GM18858 (cell line): ENCODE measurements at regions not wholly inside any gene's neighbourhood (a gene's known extent, or its start where the extent isn't known, plus 50 kb on each side); places are given as distances from the start of the nearest gene placed in this dataset.
"Not testable (repeated sequence)": the region's sequence is repeated elsewhere in the genome, so short reads cannot be mapped to it uniquely, and the experiment has no call there.

Experiments used
- ATAC-seq: cut with Tn5 transposase; IDR thresholded peaks from one replicate; pipeline ENCODE4 v1.9.1; 2021; ENCODE audit not compliant: unreplicated experiment

DNA sequence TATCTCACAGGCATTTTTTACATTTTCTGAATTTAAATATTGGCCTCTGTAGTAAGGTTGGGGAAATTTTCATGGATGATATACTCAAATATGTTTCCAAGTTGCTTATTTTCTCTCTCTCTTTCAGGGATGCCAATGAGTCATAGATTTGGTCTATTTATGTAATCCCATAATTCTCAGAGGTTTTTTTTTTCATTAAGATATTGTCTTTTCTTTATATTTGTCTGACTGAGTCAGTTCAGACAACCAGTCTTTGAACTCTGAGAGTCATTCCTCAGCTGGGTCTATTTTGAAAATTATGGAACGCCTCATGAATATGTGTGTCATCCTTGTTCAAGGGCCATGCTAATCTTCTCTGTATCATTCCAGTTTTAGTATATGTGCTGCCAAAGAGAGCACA is 223.2 kb downstream of the PCSK1 start:
- ATAC-seq = no peak

DNA sequence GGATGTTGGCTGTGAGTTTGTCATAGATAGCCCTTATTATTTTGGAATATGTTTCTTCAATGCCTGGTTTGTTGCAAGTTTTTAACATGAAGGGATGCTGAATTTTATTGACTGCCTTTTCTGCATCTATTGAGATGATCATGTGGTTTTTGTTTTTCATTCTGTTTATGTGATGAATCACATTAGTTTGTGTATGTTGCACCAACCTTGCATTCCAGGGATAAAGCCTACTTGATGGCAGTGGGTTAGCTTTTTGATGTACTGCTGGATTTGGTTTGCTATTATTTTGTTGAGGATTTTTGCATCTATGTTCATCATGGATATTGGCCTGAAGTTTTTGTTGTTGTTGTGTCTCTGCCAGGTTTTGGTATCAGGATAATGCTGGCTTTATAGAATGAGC is 225.6 kb downstream of the PCSK1 start:
- no peak for ATAC-seq

DNA sequence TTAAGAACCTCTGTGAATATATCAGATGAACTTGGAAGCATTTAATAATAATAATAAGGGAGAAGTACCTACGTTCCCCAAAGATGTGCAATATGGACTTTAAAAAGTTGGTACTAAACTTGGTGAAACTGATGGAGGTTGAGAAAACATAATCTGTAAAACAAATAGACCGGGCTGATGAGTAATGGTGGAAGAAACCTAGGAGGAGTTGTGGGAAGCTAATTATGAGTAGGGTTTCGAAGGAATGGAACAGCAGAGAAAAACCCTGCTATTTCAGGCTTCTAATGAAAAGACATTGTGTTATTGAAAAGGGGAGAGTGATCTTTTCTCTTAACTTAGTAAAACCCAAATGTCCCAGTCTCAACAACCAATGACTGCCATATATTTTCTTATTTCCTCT is 229.3 kb downstream of the PCSK1 start:
- ATAC-seq = no peak

DNA sequence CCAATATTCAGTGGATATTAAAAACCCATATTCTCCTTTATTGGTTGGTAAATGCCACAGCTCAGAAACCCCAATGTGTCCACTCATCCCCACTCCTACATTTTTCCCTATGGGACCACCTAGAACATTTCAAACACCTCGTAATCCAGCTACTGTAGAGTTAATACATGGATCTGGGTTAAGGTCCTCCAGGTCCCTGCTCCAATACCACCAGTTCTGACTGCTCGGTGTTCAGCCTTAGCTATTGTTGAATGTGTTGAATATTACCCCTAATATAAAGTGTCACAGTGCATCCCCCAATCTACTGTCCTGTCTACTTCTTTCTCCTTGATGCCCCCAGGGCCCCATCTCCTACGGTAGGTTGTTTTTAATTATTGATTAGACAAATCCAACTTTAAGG is 231.5 kb downstream of the PCSK1 start:
- no peak for ATAC-seq

DNA sequence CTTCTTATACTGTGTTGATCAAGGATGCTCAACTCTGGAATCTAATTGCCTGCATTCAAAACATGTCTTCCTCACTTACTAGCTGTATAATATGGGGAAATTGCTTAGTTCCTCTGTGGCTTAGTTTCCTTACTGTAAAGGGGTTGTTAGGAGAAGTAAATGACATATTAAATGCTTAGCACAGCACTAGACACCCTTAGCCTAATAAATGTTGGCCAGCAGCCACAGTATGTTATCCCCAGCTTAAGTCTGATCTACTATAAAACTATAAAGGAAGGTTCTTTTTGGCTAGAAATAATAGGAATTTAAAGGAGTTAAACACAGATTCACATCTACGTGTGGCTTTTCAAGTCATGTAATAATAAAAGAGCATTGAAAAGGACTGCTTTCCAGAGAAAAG is 232.4 kb downstream of the PCSK1 start:
- ATAC-seq = no peak

DNA sequence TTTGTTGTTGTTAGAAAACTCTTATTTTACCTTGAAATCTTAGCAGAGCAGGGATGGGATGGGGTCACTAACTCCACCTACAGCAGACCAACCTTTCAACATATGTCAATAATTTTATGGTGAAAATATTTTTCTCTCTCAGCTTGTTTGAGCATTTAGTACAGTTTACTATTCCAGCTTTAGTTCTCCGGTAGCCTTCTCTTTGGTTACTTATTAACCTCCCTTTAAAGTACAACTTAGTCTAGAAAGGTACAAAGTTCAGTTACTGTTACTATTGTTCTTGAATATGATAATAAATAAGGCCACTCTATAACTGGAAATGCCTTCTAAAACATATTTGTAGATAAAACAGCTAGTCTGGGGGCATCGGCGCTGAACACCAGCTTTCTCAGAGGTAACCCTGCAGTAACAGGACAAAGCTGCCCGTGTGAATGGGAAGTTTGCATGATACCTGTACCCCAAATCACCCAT is 233.3 kb downstream of the PCSK1 start:
- no peak for ATAC-seq

DNA sequence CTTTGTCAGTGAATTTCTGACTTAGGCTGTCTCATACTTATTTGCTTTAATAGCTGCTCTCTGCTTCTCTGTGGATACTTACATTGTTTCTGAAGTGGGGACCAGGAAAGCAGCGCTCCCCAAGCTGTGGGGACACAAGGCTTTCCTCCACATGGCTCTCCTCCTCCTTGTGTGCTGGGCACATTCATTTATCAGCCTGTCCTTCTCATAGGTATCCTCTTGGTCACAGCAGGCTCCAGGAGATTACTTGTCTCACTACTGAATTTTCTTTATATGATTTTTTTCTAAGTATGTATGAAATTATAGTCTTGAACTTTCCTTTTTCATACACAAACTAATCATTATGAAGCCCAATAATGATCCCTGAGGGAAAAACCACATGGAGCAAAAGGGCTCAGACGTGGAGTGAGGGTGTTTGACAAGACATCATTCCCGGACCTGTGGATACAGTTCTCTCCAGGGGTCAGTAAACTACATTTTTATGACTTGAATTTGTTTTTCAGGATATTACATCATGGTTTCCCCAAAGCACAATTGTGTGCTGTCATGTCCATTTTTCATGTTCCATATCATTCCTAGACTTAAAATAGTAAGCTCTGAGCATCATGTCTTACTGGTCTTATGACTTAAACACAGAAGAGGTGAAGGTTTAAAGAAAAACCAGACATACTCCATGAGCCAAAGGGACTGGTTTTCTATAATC is 234.5 kb downstream of the PCSK1 start:
- no peak for ATAC-seq

DNA sequence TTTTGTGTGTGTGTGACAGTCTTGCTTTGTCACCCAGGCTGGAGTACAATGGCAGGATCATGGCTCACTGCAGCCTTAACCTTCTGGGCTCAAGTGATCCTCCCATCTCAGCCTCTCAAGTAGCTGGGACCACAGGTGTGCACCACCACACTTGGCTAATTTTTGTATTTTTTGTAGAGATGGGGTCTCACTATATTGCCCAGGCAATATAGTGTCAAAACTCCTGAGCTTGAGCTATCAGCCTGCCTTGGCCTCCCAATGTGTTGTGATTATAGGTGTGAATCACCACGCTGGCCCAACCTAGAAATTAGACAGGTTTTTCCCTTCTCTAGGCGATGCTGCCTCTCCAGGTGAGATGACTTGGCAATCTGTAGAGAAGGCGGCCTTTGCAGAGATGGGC is 235.3 kb downstream of the PCSK1 start:
- not testable (repeated sequence) for ATAC-seq

DNA sequence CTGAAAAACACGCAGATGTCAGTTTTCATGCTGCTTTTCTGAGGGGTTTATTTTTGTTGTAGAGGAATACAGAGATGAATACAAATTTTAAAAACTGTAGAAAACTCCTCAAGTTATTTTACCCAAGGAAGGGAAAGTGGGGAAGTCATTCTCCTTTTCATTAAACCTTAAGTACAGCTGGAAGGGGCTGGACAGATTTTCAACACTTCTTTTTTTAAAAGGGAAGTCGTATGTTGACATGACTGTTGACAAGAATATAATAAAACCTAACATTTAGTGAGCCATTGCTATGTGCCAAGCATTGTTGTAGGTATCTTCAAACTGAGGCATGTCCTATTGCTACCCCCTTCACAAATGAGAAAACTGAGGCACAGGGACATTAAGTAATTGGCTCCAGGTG is 235.7 kb upstream of the ELL2 start:
- no peak for ATAC-seq

DNA sequence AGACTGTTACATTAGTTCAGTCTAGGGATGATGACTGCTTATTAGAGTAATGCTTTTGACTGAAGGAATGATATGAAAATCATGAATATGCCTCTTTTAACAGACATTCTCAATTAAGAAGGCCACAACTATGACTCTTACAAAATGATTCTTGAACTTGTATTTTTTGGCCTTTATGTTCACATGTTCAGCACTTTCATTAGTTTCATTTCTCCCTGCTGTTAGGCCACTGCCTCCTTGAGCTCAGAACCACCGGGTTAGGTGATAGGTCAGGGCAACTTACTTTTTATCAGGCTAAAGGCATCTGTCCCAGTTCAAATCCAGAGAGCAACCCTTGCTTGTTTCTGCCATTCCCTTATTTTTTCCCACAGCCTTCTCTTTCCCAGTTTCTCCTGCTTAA is 235.2 kb upstream of the ELL2 start:
- ATAC-seq = no peak

DNA sequence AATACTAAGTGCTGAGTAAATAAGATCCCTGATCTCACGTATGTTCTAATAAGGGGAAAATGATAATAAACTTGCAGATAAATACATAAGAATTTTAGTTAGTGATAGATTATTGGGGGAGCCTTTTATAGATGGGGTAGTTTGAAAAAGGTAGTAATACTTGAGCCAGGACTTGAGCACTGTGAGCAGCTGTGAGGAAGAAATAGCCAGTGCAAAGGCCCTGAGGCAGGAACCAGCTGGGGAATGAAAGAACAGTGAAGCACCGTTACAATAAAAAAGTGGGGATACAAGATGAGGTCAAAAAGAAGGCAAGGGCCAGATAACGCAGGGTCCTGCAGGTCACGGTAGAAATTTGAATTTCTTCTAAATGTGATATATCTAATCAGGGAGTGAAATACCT is 234.8 kb upstream of the ELL2 start:
- ATAC-seq = no peak

DNA sequence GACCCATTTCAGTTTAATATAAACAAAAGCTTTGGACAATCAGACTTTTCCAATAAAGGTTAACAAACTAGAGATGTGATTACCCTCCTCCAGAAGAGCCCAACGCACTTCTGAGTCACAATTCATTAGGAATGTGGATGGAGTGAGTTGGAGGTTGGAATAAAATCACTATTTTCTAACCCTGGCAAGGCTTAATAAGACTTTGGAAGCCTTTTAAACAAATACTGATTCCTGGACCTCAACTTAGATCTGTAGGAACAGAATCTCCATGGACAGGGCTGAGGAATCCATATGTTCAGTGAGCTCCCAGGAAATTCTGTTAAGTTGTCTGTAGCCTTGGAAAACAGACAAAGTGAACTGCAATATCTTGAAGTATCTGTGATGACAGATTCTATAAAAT is 233.5 kb upstream of the ELL2 start:
- no peak for ATAC-seq

DNA sequence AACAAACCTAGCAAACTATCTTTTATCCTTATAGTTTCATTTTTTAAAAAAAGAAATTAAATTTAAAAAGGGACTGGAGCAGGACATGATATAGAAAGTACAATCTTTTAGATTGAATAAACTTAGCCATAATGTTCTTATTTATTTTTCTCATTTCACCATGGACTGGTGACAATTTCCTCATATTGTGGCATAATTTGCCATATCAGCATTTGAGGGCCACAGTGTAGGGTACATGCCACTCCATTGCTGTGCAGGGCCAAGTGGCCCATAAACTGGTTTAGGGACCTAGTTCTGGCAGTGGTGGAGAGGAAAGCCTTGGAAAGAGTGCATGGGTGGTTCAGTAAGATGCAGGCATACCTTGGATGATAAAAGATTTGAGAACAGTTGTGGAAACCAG is 232.9 kb upstream of the ELL2 start:
- no peak for ATAC-seq

DNA sequence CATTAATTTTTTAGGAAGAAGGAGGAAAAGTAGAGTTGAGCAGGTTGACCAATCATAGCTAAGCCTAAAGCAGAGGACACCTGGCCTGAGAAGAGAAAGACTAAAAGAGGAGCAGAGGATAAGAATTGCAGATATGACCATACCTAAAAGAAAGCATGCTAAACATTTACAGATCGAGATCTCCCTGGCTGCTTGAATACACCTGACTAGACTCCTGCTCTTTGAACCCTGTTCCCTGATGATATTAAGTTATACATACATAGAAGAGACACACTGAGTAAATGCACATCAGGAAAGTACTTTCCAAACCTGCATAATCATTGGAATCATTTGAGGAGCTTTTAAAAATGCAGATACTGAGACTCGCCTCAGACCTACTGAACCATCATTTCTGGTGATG is 232.3 kb upstream of the ELL2 start:
- ATAC-seq = no peak

DNA sequence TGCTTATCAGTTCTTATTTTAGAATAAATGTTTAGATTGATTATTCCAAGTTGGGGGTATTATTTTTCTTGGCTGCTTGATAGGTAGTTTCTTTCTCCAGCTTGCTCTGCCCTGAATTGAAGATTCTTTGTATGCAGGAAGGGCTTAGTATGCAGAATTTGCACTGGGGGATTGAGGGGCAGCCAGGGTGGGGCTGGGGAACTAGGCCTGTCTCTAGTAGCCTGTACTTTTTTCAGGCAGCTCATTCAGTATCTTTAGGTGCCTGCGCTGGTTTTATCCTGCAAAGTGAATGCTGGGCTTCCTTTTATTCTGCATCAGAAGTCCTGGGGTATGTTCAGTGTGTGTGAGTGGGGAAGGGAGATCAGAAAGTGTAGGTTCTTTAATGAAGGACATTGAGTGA is 228.3 kb upstream of the ELL2 start:
- ATAC-seq = no peak

DNA sequence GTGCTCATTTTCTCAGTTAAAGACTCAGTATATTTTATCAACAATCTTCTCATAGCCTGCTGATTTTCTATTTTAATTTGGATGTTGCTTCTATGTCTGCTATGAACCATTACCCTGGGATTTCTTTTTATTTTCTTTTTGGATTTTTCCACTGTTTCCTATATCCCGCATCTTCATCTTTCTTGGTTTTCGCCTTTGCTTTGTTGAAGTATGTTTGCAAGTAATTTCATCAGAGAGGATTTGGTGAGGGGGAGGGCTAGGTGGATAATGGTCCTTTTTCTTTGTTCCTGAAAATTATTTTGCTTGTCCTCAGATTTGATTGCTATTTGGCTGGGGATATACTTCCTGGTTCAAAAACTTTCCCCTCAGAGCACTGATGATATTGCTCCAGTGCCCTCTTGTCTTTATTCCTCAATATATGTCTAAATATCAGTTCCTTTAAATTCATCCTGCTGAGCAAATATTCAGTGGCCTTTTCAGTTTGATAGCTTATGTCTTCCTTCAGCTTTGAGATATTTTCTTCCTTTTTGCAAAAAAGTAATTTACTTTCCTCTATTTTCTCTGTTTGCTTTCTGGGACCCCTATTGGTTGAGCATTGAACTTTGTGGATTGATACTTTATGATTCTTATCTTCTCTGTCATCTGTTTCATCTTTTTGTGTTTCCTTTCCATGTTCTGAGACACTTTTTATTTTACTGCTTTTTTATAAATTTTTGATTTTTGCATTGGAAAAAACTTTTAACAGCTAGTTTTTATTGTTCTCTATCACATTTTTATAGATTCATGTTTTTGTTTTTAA is 227.6 kb upstream of the ELL2 start:
- no peak for ATAC-seq

DNA sequence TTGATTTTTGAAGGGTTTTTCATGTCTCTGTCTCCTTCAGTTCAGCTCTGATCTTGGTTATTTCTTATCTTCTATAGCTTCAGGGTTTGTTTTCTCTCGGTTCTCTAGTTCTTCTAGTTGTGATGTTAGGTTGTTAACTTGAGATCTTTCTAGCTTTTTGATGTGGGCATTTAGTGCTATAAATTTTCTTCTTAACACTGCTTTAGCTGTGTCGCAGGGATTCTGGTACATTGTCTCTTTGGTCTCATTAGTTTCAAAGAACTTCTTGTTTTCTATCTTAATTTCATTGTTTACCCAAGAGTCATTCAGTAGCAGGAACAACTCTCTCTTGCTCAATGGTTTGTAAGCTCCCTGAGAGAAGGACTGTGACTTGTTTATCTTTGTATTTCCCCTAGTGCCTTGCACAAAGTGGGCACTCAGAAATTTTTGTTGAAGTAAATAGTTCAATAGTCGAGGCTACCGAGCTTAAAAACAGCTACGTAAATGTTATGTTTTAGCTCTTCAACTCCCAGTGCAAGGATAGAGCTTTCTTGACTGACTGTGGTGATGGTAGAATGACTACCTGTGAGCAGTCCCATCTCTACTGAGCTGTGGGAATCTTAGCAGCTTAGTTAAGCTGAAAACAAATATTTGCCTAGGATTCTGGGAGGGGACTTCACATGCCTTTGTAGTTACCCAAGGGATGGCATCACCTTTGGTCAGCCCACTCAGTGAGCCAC is 225.8 kb upstream of the ELL2 start:
- no peak for ATAC-seq

DNA sequence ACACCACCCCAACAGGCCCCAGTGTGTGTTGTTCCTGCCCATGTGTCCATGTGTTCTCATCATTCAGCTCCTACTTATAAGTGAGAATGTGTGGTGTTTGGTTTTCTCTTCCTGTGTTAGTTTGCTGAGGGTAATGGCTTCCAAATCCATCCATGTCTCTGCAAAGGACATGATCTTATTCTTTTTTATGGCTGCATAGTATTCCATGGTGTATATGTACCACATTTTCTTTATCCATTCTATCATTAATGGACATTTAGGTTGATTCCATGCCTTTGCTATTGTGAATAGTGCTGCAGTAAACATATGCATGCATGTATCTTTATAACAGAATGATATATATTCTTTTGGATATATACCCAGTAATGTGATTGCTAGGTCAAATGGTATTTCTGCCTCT is 222.9 kb upstream of the ELL2 start:
- ATAC-seq = not testable (repeated sequence)

DNA sequence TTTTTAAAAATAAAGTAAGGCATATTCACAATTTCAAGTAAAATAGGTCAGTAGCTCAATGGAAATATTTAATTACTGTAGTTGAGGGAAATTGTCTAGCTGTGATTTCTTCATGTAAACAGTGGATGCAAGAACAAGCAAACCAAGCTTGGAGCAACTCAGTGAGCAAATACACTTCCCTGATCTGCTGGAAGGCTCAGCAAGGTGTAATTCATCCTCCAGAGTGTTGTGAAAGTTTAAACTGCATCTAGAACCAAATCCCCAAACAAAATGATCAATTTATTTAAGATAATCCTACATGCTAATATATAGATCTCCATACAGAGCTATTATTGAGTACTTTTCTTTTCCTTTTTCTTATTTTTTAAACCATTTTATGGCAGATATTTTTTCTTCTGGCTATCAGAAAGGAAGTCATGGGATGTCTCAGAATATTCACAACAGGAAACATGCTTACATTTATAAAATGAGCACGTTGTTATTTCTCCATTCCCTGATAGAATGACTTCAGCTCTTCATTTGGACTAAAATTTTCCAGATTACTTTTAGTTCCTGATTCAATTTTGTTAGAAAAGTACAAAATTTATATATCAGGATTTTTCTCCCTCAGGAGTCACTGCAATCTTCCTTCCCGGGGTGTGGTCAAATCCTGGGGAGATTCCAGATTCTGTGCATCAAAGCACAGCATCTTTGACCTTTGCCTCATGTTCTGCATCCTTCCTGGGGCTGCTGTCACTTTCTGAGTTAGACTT is 219.2 kb upstream of the ELL2 start:
- no peak for ATAC-seq

DNA sequence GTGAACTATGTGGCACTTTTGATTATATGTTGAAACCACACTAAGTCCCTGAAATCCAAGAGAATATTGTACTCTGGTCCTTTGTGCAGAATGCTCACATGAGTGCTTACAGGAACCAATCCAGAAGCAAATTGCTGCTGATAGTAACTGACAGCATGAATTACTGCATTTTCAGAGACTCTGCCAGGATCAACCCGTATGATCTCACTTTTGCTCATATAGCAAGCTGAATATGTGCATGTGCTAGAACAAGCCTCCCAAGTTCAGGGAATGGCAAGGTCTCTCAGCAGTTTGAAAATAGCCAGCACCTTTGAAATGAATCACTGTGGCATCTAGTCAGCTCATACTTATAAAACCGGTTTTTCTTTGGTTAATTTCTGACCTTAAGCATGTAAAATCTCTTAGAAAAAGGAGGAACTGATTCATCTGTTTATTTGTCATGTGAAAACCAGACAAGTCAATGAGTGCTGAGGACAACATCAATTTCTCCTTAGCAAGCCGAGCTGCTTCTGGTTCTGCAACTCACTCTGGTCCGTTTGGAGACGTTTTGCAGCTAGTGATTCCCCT is 215.7 kb upstream of the ELL2 start:
- ATAC-seq = peak; percentile 69

DNA sequence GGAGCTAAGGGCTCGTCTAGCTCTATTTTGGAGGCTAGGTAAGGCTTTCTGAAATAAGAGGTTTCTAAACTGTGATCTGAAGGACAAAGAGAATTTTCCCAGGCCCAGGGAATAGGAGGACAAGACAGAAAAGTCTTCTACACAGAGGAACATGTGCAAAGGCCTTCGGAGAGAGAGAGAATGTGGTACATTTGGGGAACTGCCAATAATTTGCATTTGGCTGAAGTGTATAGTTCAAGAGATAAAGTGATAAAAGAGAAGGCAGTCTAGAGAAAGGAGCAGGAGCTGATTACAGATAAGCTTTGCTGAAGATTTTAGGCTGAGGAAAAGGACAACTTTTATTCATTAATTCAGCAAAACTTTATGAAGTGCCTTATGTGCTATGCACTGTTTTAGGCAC is 214.4 kb upstream of the ELL2 start:
- ATAC-seq = no peak
